ENCODE measurements at regions not wholly inside any gene's neighbourhood (a gene's known extent, or its start where the extent isn't known, plus 50 kb on each side); places are given as distances from the start of the nearest gene placed in this dataset.

- Histone ChIP-seq H3K4me2 (ENCODE audit: insufficient read depth, insufficient read length, low read length) (no peak overlapping the region), H4K91ac (ENCODE audit: insufficient read length, low read depth, low read length) (no peak overlapping the region), H3K4ac (ENCODE audit: low read depth, low read length) (no peak overlapping the region), H4K8ac (replicated peaks; ENCODE audit: insufficient read length, low read depth, low read length) (no peak overlapping the region), H2AFZ (ENCODE audit: low read length) (no peak overlapping the region), H2BK120ac (ENCODE audit: low read depth, low read length, poor library complexity, severe bottlenecking) (no peak overlapping the region), H2AK5ac (ENCODE audit: insufficient read length, low read length) (no peak overlapping the region), H4K5ac (ENCODE audit: insufficient read length, low read depth, low read length) (no peak overlapping the region), H2BK20ac (ENCODE audit: low read depth, low read length, poor library complexity, severe bottlenecking) (no peak overlapping the region), H3K27ac (ENCODE audit: insufficient read length, low read depth, low read length) (no peak overlapping the region), H3K79me2 (ENCODE audit: insufficient read depth, low read length) (no peaks in the 10 kb centered on the region), H4K20me1 (ENCODE audit: control insufficient read depth, insufficient read depth, insufficient read length) (no peaks in the 10 kb centered on the region), H3K9me3 (ENCODE audit: control insufficient read depth, low read depth, low read length) (no peaks in the 10 kb centered on the region), H2BK15ac (ENCODE audit: low read depth, low read length) (no peak overlapping the region), H3K56ac (ENCODE audit: insufficient read length, low read depth, low read length) (no peak overlapping the region), H2BK12ac (ENCODE audit: insufficient read length, low read depth, low read length) (no peak overlapping the region), H3K23ac (ENCODE audit: insufficient read length, low read depth, low read length) (no peak overlapping the region), H3K79me1 (ENCODE audit: insufficient read depth, low read depth, low read length, poor library complexity, severe bottlenecking) (no peaks in the 10 kb centered on the region), H3K18ac (ENCODE audit: insufficient read length, low read depth, low read length) (no peak overlapping the region), H3K23me2 (ENCODE audit: insufficient read length, low read depth, low read length, poor library complexity, severe bottlenecking) (no peaks in the 10 kb centered on the region), H3K14ac (ENCODE audit: insufficient read depth, low read length) (no peak overlapping the region), H3K4me1 (ENCODE audit: insufficient read depth, low read length) (no peaks in the 10 kb centered on the region), H3T11ph (ENCODE audit: low read length) (no peak overlapping the region), H2BK5ac (ENCODE audit: insufficient read length, low read length) (no peak overlapping the region), H3K9ac (ENCODE audit: extremely low read depth, insufficient read length, low read length) (no peak overlapping the region), H3K27me3 (ENCODE audit: insufficient read depth, low read length) (no peaks in the 10 kb centered on the region)
- H3K27ac Mint-ChIP-seq: no peak overlapping the region
- H3K27me3 Mint-ChIP-seq (ENCODE audit: low read depth): no peaks in the 10 kb centered on the region; the same call in none of the 2 replicates
- TF ChIP-seq CTCF (conservative IDR thresholded peaks at IDR 0.05): no peak
- no peaks in the 10 kb centered on the region for H3K9me3 Mint-ChIP-seq
- no peak overlapping the region for H3K4me3 Mint-ChIP-seq
- no peaks in the 10 kb centered on the region for H3K4me1 Mint-ChIP-seq
- no peak for DNase-seq
- WGBS (ENCODE audit: extremely low coverage, insufficient read length, low lambda C conversion rate): no CpG with 5 or more reads among the region's 6 CpGs
- H3K36me3 Mint-ChIP-seq (ENCODE audit: insufficient read depth in 1 of 3, low read depth in 3 of 3): no peaks in the 10 kb centered on the region
Measured at GRCh38 chr2:13481201-13481600, 764.5 kb downstream of the TRIB2 start.
